RWPE1 (cell line): ENCODE measurements at regions not wholly inside any gene's neighbourhood (a gene's known extent, or its start where the extent isn't known, plus 50 kb on each side); places are given as distances from the start of the nearest gene placed in this dataset.

Source experiments
- CTCF ChIA-PET: fragments of 350-600 bp; sonication (Branson Sonifier 250); formaldehyde crosslinking; extraction: SDS; loops from one replicate; lab custom pipeline; 2021; lab: Yijun Ruan, JAX
- POLR2A ChIA-PET: fragments of 400-600 bp; formaldehyde crosslinking; extraction: SDS; loops from one replicate; lab custom pipeline; 2020; ENCODE audit warnings: antibody characterized with exemption; ENCODE audit not compliant: low non-redundant PET; lab: Yijun Ruan, JAX
- DNase-seq: peaks from one replicate; pipeline ENCODE4 v3.0.0; 2012; ENCODE audit warnings: low spot score
- H3K27ac ChIP-seq: fragments of 450-650 bp; 2 replicates; pipeline ENCODE4 v1.5.1; 2017
- TF ChIP-seq, protein P1 (sequence below): fragments of 450-650 bp; conservative IDR thresholded peaks from 2 replicates; pipeline ENCODE4 v1.5.1; 2017; ENCODE audit warnings: low read depth, mild to moderate bottlenecking

DNA sequence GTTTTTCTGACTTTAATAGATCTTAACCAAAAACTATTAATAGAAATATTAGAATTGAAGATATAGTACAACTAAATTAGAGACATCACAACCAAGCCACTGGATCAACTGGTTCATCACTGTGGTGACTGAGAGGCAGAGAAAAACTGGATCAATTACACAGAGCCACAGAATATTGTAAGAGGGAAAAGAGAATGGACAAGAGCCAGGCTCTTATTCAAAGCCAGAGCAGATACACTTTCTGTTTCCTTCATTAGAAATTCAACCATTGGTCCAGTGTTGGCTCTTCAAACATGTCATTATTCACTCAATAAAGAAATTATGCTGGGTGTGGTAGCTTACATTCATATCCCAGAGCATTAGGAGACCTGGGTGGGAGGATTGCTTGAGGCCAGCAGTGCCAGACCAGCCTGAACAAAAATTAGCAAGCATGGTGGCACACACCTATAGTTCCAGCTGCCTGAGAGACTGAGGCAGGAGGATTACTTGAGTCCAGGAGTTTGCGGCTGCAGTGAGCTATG is 295.1 kb downstream of the NEBL start:
- TF ChIP-seq, protein P1, sequence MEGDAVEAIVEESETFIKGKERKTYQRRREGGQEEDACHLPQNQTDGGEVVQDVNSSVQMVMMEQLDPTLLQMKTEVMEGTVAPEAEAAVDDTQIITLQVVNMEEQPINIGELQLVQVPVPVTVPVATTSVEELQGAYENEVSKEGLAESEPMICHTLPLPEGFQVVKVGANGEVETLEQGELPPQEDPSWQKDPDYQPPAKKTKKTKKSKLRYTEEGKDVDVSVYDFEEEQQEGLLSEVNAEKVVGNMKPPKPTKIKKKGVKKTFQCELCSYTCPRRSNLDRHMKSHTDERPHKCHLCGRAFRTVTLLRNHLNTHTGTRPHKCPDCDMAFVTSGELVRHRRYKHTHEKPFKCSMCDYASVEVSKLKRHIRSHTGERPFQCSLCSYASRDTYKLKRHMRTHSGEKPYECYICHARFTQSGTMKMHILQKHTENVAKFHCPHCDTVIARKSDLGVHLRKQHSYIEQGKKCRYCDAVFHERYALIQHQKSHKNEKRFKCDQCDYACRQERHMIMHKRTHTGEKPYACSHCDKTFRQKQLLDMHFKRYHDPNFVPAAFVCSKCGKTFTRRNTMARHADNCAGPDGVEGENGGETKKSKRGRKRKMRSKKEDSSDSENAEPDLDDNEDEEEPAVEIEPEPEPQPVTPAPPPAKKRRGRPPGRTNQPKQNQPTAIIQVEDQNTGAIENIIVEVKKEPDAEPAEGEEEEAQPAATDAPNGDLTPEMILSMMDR, result no peak
- no peak overlapping the region for H3K27ac ChIP-seq
- ChIA-PET CTCF (no interaction called here), POLR2A (no interaction called here)
- DNase-seq, result no peak

DNA sequence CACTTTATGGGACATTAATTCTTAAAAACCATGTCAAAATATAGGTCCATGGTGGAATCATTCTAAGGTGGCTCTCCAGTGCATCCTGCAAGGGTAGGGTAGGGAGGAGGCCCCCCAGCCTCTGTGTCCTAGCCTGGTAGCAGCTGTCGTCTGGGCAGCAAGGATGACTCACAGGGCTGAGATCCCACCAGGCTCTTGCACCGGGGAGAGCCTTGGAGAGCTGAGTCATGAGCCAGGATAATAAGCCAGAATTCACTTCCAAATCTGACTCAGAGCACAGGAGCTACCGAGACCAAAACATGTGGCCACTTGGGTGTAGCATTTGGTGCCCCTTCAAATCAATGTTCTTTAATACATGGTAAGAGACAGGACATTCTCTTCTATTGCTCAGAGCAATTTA is 298.5 kb downstream of the NEBL start:
- CTCF ChIA-PET, result no interaction called here
- POLR2A ChIA-PET, result no interaction called here
- H3K27ac ChIP-seq, result peak overlapping the region; percentile 51
- TF ChIP-seq, protein P1, result no peak
- DNase-seq, result peak; percentile 57

DNA sequence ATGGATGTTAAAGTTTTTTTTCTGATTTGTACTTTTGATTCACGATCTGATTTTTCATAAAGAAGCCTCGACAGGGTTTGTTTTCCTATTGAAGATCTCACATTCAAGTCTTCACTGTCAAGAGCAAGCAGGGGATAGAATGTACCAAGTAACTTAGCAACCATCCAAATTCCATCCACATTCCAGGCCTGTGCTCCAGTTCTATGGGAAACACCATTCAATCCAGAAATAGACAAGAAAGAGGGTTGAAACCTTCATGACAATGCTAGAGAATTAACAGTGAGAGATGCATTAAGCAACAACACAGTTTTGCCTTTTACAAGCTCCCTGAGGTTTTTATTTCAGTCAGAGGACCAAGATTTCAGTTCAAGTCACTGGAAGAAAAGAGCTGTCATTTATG is 300.2 kb downstream of the NEBL start:
- POLR2A ChIA-PET, result interaction anchor here (0.6 kb wide), 1 partner anchor 25 kb away, joined by 3 read pairs; no protein-coding TSS in a partner anchor
- no peak for DNase-seq
- CTCF ChIA-PET, result interaction anchor here (0.7 kb wide), 2 partner anchors 133 to 771 kb away, joined by 3 read pairs; no protein-coding TSS in a partner anchor

DNA sequence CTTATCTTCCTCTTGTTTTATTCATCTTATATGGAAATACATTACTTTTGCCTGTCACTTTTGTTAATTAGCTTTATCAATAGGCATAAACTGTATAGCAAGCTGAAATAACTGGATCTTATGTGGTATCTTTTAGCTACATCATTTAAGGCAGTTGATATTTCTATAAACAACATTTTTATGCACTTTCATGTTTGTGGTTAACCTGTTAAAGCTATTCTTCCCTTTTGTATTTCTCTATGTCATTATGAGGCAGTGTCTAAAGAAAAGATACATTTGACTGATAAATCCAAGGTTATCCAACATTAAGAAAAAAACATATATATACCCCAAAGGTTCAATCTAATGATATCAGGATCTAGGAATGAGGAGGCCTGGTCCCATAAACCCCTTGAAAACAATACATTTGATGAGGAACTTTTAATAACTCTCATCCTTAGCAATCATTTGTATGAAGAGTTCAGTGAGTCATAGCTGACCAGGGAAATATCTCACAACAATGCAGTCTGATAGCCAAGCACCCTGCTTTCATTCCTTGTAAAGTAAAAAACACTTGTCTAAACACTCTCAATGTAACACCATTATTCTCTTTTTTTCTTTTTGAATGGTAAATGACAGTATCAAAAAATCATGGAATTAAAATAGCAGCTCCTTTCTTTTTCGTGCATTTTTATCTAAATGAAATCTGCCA is 300.9 kb downstream of the NEBL start:
- no peak for DNase-seq
- POLR2A ChIA-PET, result no interaction called here
- no peak overlapping the region for H3K27ac ChIP-seq
- CTCF ChIA-PET, result interaction anchor here (0.7 kb wide), 2 partner anchors 134 to 770 kb away, joined by 3 read pairs; no protein-coding TSS in a partner anchor
- TF ChIP-seq, protein P1, result no peak

More for the DNA sequence above, 300.2 kb downstream of the NEBL start:
- H3K27ac ChIP-seq, result no peak overlapping the region
- TF ChIP-seq, protein P1, result no peak

DNA sequence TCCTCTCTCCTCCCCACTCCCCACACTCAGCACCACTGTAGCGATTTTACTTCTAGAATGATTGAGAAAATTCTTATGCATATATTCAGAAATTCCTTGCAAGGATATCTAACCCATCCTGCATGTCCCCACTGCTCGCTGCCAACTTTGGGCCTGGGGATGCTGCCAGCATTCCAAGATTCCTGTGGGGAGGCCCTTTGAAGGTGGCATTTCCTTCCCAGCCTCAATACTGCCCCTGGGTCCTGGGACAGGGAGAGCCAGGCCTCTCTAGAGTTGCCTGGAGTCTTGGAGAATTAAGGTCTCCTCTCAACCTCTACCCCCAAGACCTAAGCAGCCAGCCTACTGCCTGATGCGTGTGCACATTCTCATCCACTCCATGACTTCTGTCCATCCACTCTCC is 303.5 kb downstream of the NEBL start:
- TF ChIP-seq, protein P1, result no peak
- DNase-seq, result no peak
- H3K27ac ChIP-seq, result no peak overlapping the region
- ChIA-PET POLR2A (no interaction called here), CTCF (interaction anchor here (0.7 kb wide), 1 partner anchor 14 kb away, joined by 3 read pairs; no protein-coding TSS in a partner anchor)

DNA sequence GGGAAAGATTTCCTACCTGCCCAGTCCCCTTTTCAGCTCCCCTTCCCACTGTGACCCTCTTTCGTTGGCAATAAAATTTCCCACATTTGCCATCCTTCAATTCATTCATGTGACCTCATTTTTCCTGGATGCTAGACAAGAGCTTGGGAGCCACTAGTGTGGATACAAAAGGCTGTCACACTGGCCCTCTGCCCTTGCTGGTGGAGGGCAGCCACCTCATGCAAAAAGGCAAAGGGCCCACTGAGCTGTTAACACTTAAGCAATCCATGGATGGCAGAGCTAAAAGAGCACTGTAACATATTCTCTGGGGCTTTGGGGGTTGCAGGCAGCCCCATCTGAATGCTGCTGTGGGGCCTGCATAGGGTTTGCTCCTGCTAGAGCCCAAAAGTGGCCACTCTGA is 315.1 kb downstream of the NEBL start:
- TF ChIP-seq, protein P1, result no peak
- no peak for DNase-seq
- ChIA-PET POLR2A (no interaction called here), CTCF (no interaction called here)
- H3K27ac ChIP-seq, result no peak overlapping the region
